Tibial artery (tissue), 4 donors: ENCODE measurements at regions not wholly inside any gene's neighbourhood (a gene's known extent, or its start where the extent isn't known, plus 50 kb on each side); places are given as distances from the start of the nearest gene placed in this dataset.

Source experiments
- DNase-seq, 2 donors: peaks; one replicate each; pipeline ENCODE4 v3.0.0-alpha.2; 2019
- H3K27ac ChIP-seq, 2 donors: fragments of 200-600 bp; sonication (generic) in 1 of 2; 1 replicate in 1 of 2; 2 replicates in 1 of 2; pipeline ENCODE4 v1.5.1; 2018 to 2019; ENCODE audit warnings: mild to moderate bottlenecking in 1 of 2
- H3K27me3 ChIP-seq, 2 donors: fragments of 200-600 bp; sonication (generic) in 1 of 2; one replicate each; pipeline versions ENCODE4 v1.5.1 to v1.6.0; 2016 to 2019
- H3K36me3 ChIP-seq, 3 donors: fragments of 200-600 bp; sonication (generic) in 2 of 3; one replicate each; pipeline ENCODE4 v1.5.1; 2016 to 2019; ENCODE audit warnings: mild to moderate bottlenecking in 2 of 3
- H3K4me1 ChIP-seq, 4 donors: fragments of 200-600 bp; sonication (generic) in 2 of 4; 1 replicate in 3 of 4; 2 replicates in 1 of 4; pipeline ENCODE4 v1.5.1; 2016 to 2019
- H3K4me3 ChIP-seq, 2 donors: fragments of 200-600 bp; sonication (generic) in 1 of 2; 1 replicate in 1 of 2; 2 replicates in 1 of 2; pipeline ENCODE4 v1.5.1; 2018 to 2019; ENCODE audit warnings: mild to moderate bottlenecking in 2 of 2
- H3K9me3 ChIP-seq, 3 donors: fragments of 200-600 bp; sonication (generic) in 1 of 3; one replicate each; pipeline ENCODE4 v1.5.1; 2016 to 2019
- CTCF ChIP-seq, 2 experiments: fragments of 200-600 bp in 1 of 2; fragments of 450-650 bp in 1 of 2; IDR thresholded peaks; one replicate each; pipeline ENCODE4 v1.5.1; 2017 to 2019; ENCODE audit warnings: antibody characterized with exemption in 2 of 2, mild to moderate bottlenecking in 1 of 2, moderate library complexity in 1 of 2
- intact Hi-C: fragments of 100-400 bp; cut with DNase I; formaldehyde crosslinking; loops from one replicate; pipeline ENCODE4 v1.15.0; 2023; ENCODE audit warnings: low total_unique reads

GRCh38 chr12:61848893-61849292, 411.3 kb upstream of the USP15 start:
- no peak for TF ChIP-seq CTCF (IDR thresholded peaks at IDR 0.05)
- no peaks in the 10 kb centered on the region for H3K9me3 ChIP-seq
- H3K27ac ChIP-seq = no peak overlapping the region
- H3K4me1 ChIP-seq = no peaks in the 10 kb centered on the region
- H3K36me3 ChIP-seq = no peaks in the 10 kb centered on the region
- intact Hi-C loops = no loop called here
- H3K4me3 ChIP-seq = no peak overlapping the region
- DNase-seq = no peak
- H3K27me3 ChIP-seq = no peaks in the 10 kb centered on the region

- peaks cover 0 to 8% (median 2%) of the 10 kb centered on the region in 4 donors for H3K4me1 ChIP-seq
- H3K9me3 ChIP-seq = peaks cover 0 to 6% (median 4%) of the 10 kb centered on the region in 3 donors
- no peak overlapping the region for H3K27ac ChIP-seq
- H3K4me3 ChIP-seq = no peak overlapping the region
- TF ChIP-seq CTCF (IDR thresholded peaks at IDR 0.05) = no peak
- intact Hi-C loops = no loop called here
- DNase-seq = no peak
- no peaks in the 10 kb centered on the region for H3K36me3 ChIP-seq
- H3K27me3 ChIP-seq = no peaks in the 10 kb centered on the region
These were observed 406.3 kb upstream of the USP15 start for GRCh38 chr12:61853945-61854344.

GRCh38 chr12:61854902-61855301, 405.3 kb upstream of the USP15 start:
- intact Hi-C loops = no loop called here
- Histone ChIP-seq H3K4me1 (peaks cover 0 to 8% (median 2%) of the 10 kb centered on the region in 4 donors), H3K9me3 (peaks cover 0 to 6% (median 4%) of the 10 kb centered on the region in 3 donors), H3K4me3 (no peak overlapping the region), H3K27me3 (no peaks in the 10 kb centered on the region), H3K27ac (no peak overlapping the region), H3K36me3 (no peaks in the 10 kb centered on the region)
- DNase-seq = no peak
- TF ChIP-seq CTCF (IDR thresholded peaks at IDR 0.05) = no peak

- no peaks in the 10 kb centered on the region for H3K27me3 ChIP-seq
- H3K36me3 ChIP-seq = no peaks in the 10 kb centered on the region
- DNase-seq = no peak
- H3K4me3 ChIP-seq = no peak overlapping the region
- TF ChIP-seq CTCF (IDR thresholded peaks at IDR 0.05) = no peak
- H3K27ac ChIP-seq = no peak overlapping the region
- peaks cover 0 to 8% (median 2%) of the 10 kb centered on the region in 4 donors for H3K4me1 ChIP-seq
- intact Hi-C loops = no loop called here
- H3K9me3 ChIP-seq = peaks cover 0 to 6% (median 4%) of the 10 kb centered on the region in 3 donors
These were observed 402.2 kb upstream of the USP15 start for GRCh38 chr12:61857968-61858367.

GRCh38 chr12:61860451-61860850, 399.8 kb upstream of the USP15 start:
- no peak overlapping the region for H3K27ac ChIP-seq
- no peaks in the 10 kb centered on the region for H3K27me3 ChIP-seq
- DNase-seq = no peak
- TF ChIP-seq CTCF (IDR thresholded peaks at IDR 0.05) = no peak
- peaks cover 0 to 2% (median 0%) of the 10 kb centered on the region in 4 donors for H3K4me1 ChIP-seq
- H3K36me3 ChIP-seq = no peaks in the 10 kb centered on the region
- no peak overlapping the region for H3K4me3 ChIP-seq
- no peaks in the 10 kb centered on the region for H3K9me3 ChIP-seq
- intact Hi-C loops = no loop called here

GRCh38 chr12:61862986-61863385, 397.2 kb upstream of the USP15 start:
- TF ChIP-seq CTCF (IDR thresholded peaks at IDR 0.05) = no peak
- no peak overlapping the region for H3K27ac ChIP-seq
- no peak overlapping the region for H3K4me3 ChIP-seq
- no peaks in the 10 kb centered on the region for H3K27me3 ChIP-seq
- no peaks in the 10 kb centered on the region for H3K9me3 ChIP-seq
- no peak for DNase-seq
- intact Hi-C loops = no loop called here
- H3K36me3 ChIP-seq = no peaks in the 10 kb centered on the region
- H3K4me1 ChIP-seq = no peaks in the 10 kb centered on the region
